Effector memory CD4-positive, alpha-beta T cell (primary cell): ENCODE measurements at regions not wholly inside any gene's neighbourhood (a gene's known extent, or its start where the extent isn't known, plus 50 kb on each side); places are given as distances from the start of the nearest gene placed in this dataset.
A peak's percentile ranks its signal among the peaks of the same experiment; 100 is the strongest.

Source experiments
- DNase-seq, 3 donors: peaks; one replicate each; pipeline ENCODE4 v3.0.0-alpha.2; 2020
- H3K27ac ChIP-seq: 2 replicates; pipeline ENCODE4 v1.7.0; 2013; ENCODE audit warnings: mild to moderate bottlenecking, low read length, moderate library complexity; ENCODE audit not compliant: insufficient read depth, poor library complexity, severe bottlenecking
- H3K27me3 ChIP-seq: replicated peaks from 2 replicates; pipeline ENCODE4 v1.7.0; 2013; ENCODE audit warnings: mild to moderate bottlenecking, low read length; ENCODE audit not compliant: insufficient read depth, control insufficient read depth, poor library complexity, severe bottlenecking
- H3K36me3 ChIP-seq: 2 replicates; pipeline ENCODE4 v1.7.0; 2013; ENCODE audit warnings: mild to moderate bottlenecking, low read length, moderate library complexity; ENCODE audit not compliant: control insufficient read depth, insufficient read depth
- H3K4me1 ChIP-seq: 2 replicates; pipeline ENCODE4 v1.7.0; 2013; ENCODE audit warnings: low read length, mild to moderate bottlenecking; ENCODE audit not compliant: control insufficient read depth, insufficient read depth, poor library complexity, severe bottlenecking
- H3K4me3 ChIP-seq: 2 replicates; pipeline ENCODE4 v1.7.0; 2013; ENCODE audit warnings: low read length, low read depth, mild to moderate bottlenecking; ENCODE audit not compliant: insufficient read depth, poor library complexity, severe bottlenecking
- H3K9me3 ChIP-seq: 2 replicates; pipeline ENCODE4 v1.7.0; 2013; ENCODE audit warnings: mild to moderate bottlenecking, low read length, moderate library complexity; ENCODE audit not compliant: control insufficient read depth

- DNase-seq, result no peak
- Histone ChIP-seq H3K9me3 (no peaks in the 10 kb centered on the region), H3K4me1 (no peaks in the 10 kb centered on the region), H3K4me3 (no peak overlapping the region), H3K27ac (no peak overlapping the region), H3K36me3 (no peaks in the 10 kb centered on the region), H3K27me3 (no peaks in the 10 kb centered on the region)
Measured at GRCh38 chr14:97290977-97291376, 493.8 kb downstream of the VRK1 start.

DNA sequence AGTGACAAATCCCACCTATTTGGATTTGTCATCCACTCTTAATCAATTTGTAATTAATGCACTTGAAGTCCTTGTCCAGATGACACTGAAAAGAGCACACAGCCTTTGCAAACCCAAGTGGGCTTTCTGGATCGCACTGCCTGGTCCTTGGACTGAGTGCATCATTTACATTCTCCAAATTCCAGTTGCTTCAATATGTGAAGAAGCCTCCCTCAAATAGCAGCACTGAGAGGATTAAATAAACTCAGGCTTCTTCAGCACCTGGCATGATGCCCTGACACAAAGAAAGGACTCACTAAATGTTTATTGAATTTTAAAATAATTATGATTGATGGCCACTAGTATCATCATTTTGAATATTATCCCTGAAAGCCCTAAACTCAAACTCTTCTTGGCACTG, 496.5 kb downstream of the VRK1 start:
- H3K27ac ChIP-seq, result no peak overlapping the region
- H3K27me3 ChIP-seq, result no peaks in the 10 kb centered on the region
- no peaks in the 10 kb centered on the region for H3K4me1 ChIP-seq
- no peaks in the 10 kb centered on the region for H3K9me3 ChIP-seq
- H3K36me3 ChIP-seq, result no peaks in the 10 kb centered on the region
- no peak overlapping the region for H3K4me3 ChIP-seq
- DNase-seq, result no peak

DNA sequence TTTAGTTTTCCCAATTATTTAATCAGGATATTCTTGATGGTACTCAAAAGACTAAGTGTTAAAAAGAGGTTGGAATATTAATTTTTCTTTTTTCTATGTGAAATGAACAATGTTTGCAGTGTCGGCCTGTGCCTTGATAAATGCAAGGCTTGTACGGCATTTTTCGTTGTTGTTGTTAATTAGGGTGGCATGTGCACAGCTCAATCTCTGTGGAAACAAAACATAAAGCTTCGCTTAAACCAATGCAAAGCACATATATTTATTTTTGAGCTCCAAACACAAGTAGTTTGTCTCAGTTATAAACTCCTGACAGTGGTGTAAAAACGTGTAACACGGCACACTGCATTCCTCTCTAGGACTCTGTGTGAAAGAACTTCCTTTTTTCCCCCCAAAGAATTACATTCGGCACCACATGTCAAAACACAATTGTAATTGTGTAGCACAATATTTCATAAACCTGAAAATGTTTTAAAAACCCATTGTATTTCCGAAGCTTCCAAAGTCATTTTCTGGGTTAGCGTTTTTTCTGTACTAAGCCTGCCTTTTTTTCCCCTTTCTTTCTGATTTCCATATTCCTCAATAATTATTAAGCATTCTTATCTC, 498.0 kb downstream of the VRK1 start:
- no peak overlapping the region for H3K4me3 ChIP-seq
- no peaks in the 10 kb centered on the region for H3K27me3 ChIP-seq
- no peaks in the 10 kb centered on the region for H3K9me3 ChIP-seq
- no peak for DNase-seq
- no peaks in the 10 kb centered on the region for H3K4me1 ChIP-seq
- H3K36me3 ChIP-seq, result no peaks in the 10 kb centered on the region
- H3K27ac ChIP-seq, result no peak overlapping the region

DNA sequence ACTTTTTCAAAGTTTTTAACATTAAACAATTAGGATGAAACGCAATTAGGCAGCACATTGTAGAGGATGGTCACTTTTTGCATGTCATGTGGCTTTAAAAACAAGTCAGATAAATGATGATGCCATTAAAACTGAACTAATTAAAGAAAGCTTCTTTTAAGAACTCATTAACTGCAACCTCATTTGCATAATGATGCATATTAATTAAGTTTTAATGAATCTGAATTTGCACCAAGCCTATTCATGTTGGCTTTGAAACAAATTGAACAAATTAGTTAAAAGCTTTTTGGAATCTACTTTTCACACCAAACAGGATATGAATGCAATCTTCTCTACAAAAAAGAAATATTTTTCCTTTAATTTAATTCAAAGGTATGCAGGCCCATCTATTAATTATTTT, 499.0 kb downstream of the VRK1 start:
- DNase-seq, result no peak
- H3K9me3 ChIP-seq, result no peaks in the 10 kb centered on the region
- H3K27me3 ChIP-seq, result no peaks in the 10 kb centered on the region
- H3K4me1 ChIP-seq, result no peaks in the 10 kb centered on the region
- H3K4me3 ChIP-seq, result no peak overlapping the region
- no peaks in the 10 kb centered on the region for H3K36me3 ChIP-seq
- H3K27ac ChIP-seq, result no peak overlapping the region

DNA sequence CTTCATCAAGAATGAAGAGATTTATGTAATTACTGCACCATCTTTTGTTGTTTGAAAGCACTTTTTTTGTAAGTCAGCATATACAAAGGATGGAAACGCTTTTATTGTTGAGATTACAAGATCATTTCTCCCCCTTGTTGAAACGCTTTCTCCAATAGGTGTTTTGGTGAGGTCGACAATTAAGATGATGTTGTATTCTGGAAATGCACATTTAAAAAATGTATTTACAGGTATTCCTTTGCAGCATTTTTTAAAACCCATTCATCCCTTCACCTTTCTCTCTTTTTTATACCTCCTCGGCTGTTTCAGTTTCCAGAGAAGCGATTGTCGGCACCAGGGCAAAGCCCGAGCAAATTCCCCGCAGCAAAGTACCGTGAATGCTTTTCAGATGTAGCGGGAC, 499.9 kb downstream of the VRK1 start:
- no peaks in the 10 kb centered on the region for H3K36me3 ChIP-seq
- no peak overlapping the region for H3K4me3 ChIP-seq
- no peaks in the 10 kb centered on the region for H3K9me3 ChIP-seq
- no peaks in the 10 kb centered on the region for H3K27me3 ChIP-seq
- DNase-seq, result no peak
- H3K27ac ChIP-seq, result no peak overlapping the region
- no peaks in the 10 kb centered on the region for H3K4me1 ChIP-seq

DNA sequence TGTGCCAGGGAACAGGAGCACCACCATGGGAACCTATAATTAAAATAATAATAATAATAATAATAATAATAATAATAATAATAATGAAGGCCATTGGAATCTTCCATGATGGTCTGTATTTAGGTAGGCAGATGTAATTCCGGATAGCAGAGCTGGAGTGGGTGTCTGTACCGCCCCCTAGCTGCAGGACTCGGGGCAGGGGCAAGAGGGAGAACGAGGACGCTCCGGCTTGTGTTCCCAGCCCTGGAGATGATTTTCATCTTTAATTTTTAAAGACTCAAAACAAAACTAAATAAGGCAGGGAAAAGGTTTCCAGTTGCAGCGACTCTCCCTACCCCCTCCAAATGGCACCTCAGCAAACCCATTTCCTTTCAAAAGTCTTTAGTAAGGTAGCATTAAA, 501.1 kb downstream of the VRK1 start:
- no peak overlapping the region for H3K27ac ChIP-seq
- H3K4me3 ChIP-seq, result no peak overlapping the region
- DNase-seq, result no peak
- H3K9me3 ChIP-seq, result no peaks in the 10 kb centered on the region
- H3K27me3 ChIP-seq, result no peaks in the 10 kb centered on the region
- no peaks in the 10 kb centered on the region for H3K4me1 ChIP-seq
- H3K36me3 ChIP-seq, result no peaks in the 10 kb centered on the region

GRCh38 chr14:97298736-97299135, 501.6 kb downstream of the VRK1 start:
- H3K4me3 ChIP-seq, result no peak overlapping the region
- H3K4me1 ChIP-seq, result no peaks in the 10 kb centered on the region
- DNase-seq, result no peak

DNA sequence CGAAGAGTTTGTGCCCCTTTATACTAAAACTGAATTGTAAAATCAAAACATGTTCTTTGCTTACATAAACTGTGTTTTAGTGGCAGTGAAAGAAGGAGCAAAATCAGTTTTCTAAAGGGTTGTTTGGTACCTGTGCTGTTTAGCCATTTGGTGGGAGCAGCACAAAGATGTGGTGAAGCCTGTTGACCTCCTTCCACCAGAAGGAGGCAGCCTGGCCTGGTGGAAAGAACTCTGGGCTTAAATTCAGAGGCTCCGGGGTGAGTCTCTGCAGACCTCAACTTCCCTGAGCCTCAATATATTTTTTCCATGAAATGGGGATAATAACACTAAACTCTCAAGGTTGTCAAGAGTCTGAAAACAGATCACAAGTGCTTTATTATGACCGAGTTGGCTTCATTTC, 502.5 kb downstream of the VRK1 start:
- Histone ChIP-seq H3K27ac (no peak overlapping the region), H3K9me3 (no peaks in the 10 kb centered on the region), H3K27me3 (no peaks in the 10 kb centered on the region), H3K36me3 (no peaks in the 10 kb centered on the region), H3K4me1 (no peaks in the 10 kb centered on the region), H3K4me3 (no peak overlapping the region)
- DNase-seq, result peak in 2 of 3 donors; percentile 2 to 5

More at GRCh38 chr14:97298736-97299135, 501.6 kb downstream of the VRK1 start:
- no peaks in the 10 kb centered on the region for H3K9me3 ChIP-seq
- H3K36me3 ChIP-seq, result no peaks in the 10 kb centered on the region
- H3K27ac ChIP-seq, result no peak overlapping the region
- H3K27me3 ChIP-seq, result no peaks in the 10 kb centered on the region

GRCh38 chr14:97301931-97302559, 504.9 kb downstream of the VRK1 start:
- no peaks in the 10 kb centered on the region for H3K9me3 ChIP-seq
- no peaks in the 10 kb centered on the region for H3K36me3 ChIP-seq
- H3K27ac ChIP-seq, result no peak overlapping the region
- DNase-seq, result no peak
- no peaks in the 10 kb centered on the region for H3K27me3 ChIP-seq
- H3K4me3 ChIP-seq, result no peak overlapping the region
- no peaks in the 10 kb centered on the region for H3K4me1 ChIP-seq

DNA sequence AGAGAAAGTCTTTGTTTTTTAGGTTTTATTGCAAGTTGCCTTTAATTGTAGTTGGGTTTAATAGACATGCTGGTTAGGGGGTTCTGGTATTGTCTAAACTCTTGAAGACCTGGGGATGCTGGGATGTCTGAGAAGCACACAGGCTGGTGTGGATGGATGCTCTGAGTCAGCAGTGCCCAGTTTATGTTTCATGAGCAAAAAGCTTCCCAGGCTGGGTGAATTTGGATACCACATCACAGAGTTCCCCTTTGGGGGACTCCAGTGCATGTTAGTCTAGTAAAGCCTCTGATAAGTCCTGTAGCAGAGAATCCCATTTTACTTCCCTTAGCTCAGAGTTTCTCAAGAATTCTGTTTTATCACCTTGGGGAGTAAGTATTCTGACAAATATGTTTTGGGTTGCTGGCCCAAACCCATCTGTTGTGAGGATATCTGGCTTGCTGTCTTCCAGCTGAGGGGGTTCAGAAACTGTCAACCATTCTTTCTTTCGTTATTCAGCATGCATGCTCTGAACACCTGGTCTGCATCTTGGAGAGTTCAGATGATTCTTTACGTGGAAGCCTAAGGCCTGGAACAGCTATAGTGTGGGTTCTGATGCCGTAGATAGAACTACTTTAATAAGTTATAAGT, 509.1 kb downstream of the VRK1 start:
- Histone ChIP-seq H3K4me1 (no peaks in the 10 kb centered on the region), H3K4me3 (no peak overlapping the region), H3K27me3 (no peaks in the 10 kb centered on the region), H3K27ac (no peak overlapping the region), H3K36me3 (no peaks in the 10 kb centered on the region), H3K9me3 (no peaks in the 10 kb centered on the region)
- no peak for DNase-seq
